IPS-NIHi7 (cell line): ENCODE measurements at regions not wholly inside any gene's neighbourhood (a gene's known extent, or its start where the extent isn't known, plus 50 kb on each side); places are given as distances from the start of the nearest gene placed in this dataset.
"Not testable (repeated sequence)": the region's sequence is repeated elsewhere in the genome, so short reads cannot be mapped to it uniquely, and the experiment has no call there.

ENCODE experiments used
- DNase-seq: peaks from one replicate; pipeline ENCODE4 v3.0.0; 2012; ENCODE audit warnings: mixed read lengths; ENCODE audit errors: extremely low spot score

DNA sequence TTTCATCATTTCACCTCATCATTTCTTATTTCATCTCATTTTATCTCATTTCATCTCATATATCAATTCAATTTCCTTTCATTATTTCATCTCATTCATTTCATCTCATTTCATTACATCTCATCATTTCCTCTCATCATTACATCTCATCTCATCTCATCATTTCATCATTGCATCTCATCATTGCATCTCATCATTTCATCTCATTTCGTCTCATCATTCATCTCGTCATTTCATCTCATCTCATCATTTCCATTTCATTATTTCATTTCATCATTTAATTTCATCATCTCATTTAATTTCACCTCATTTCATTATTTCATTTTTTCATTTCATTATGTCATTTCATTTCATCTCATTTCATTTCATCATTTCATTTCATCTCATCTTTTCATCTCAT, 168.5 kb upstream of the FAM72C start:
- DNase-seq, result not testable (repeated sequence)

GRCh38 chr1:144105006-144105405, 133.2 kb upstream of the FAM72C start:
- not testable (repeated sequence) for DNase-seq

DNA sequence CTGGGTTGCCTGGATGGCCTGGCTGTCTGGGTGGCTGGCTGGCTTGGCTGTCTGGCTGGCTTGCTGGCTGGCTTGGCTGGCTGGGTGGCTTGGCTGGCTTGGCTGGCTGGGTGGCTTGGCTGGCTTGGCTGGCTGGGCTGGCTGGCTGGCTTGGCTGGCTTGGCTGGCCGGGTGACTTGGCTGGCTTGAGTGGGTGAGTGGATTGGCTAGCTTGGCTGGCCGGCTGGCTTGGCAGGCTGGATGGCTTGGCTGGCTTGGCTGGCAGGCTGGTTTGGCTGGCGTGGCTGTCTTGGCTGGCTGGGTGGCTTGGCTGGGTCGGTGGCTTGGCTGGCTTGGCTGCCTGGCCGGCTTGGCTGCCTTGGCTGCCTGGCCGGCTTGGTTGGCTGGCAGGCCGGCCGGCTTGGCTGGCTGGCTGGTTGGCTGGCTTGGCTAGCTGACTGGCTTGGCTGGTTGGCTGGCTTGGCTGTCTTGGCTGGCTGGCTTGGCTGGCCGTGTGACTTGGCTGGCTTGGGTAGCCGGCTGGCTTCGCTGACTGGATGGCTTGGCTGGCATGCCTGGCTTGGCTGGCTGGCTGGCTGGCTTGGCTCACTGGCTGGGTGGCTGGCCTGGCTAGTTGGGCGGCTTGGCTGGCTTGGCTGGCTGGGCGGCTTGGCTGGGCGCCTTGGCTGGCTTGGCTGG, 132.4 kb upstream of the FAM72C start:
- DNase-seq, result peak; percentile 10

GRCh38 chr1:144103156-144103880, 131.5 kb upstream of the FAM72C start:
- not testable (repeated sequence) for DNase-seq

GRCh38 chr1:144102046-144102745, 130.4 kb upstream of the FAM72C start:
- not testable (repeated sequence) for DNase-seq

GRCh38 chr1:144101397-144102045, 129.7 kb upstream of the FAM72C start:
- peak; percentile 7 for DNase-seq

DNA sequence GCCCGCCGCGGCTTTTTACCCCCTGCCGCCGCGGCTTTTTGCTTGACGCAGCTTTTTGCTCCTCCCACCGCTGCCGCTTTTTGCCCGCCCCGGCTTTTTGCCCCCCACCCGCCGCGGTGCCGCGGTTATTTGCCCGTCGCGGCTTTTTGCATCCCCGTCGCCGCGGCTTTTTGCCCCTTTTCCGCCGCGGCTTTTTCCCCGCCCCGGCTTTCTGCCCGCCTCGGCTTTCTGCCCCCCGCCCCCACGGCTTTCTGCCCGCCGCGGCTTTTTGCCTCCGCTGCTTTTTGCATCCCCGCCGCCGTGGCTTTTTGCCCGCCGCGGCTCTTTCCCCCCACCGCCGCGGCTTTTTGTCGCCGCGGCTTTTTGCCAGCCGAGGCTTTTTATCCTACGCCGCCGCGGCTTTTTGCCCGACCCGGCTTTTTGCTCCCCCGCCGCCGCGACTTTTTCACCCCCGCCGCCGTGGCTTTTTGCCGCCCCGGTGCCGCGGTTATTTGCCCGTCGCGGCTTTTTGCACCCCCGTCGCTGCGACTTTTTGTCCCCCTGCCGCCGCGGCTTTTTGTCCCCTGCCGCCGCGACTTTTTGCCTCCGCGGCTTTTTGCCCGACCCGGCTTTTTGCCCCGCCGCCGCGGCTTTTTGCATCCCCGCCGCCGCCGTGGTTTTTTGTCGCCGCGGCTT, 105.5 kb upstream of the FAM72C start:
- DNase-seq, result not testable (repeated sequence)

DNA sequence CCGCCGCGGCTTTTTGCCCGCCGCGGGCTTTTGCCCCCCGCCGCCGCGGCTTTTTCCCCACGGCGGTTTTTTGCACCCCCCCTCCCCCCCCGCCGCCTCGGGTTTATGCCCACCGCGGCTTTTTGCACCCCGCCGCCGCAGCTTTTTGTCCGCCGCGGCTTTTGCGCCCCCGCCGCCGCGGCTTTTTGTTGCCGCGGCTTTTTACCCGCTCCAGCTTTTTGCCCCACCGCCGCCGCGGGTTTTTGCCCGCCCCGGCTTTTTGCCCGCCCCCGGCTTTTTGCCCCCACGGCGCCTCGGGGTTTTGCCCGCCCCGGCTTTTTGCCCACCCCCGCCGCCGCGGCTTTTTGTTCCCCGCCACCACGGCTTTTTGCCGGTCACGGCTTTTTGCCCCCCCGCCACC, 104.9 kb upstream of the FAM72C start:
- not testable (repeated sequence) for DNase-seq

- not testable (repeated sequence) for DNase-seq
These were observed 98.7 kb upstream of the FAM72C start for GRCh38 chr1:144070394-144071053.

- not testable (repeated sequence) for DNase-seq
These were observed 95.3 kb upstream of the FAM72C start for GRCh38 chr1:144067042-144067441.

- DNase-seq, result not testable (repeated sequence)
These were observed 94.5 kb upstream of the FAM72C start for GRCh38 chr1:144066071-144066813.

DNA sequence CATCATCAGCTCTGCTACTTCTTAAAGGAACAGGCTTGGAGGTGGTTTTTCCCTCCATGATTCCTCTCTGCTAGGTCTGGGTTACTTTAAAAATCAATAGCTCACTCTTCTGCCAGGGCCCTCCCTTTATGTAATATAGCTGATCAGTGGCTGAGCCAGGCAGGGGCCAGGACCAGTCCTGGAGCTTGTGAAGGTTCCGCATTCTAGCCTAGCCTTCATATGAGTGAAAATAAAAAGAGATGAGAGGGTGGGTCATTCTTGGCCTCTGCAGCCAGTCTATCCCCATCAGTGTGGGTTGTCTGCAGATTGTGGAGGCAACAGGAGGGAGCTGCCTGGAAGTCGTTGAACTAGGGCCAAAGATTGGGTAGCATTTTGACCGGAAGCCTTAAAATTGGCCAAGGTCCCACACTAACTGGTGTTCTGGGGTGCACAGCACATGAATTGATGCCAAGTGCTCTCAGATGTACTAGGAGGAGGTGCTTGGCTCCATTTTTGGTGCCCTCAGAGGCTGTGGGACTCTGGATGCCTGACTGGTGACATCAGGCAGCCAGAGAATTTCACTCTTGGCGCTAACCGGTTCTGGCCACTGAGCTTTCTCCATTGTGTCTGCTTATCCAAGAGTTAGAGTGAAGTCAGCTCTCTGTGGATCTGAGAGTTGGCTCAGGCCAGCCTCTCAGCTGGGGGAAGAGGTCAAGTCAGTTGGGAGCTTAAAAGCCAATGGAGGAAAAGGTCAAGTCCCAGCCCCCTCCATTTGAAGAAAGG, 93.7 kb upstream of the FAM72C start:
- DNase-seq, result not testable (repeated sequence)

DNA sequence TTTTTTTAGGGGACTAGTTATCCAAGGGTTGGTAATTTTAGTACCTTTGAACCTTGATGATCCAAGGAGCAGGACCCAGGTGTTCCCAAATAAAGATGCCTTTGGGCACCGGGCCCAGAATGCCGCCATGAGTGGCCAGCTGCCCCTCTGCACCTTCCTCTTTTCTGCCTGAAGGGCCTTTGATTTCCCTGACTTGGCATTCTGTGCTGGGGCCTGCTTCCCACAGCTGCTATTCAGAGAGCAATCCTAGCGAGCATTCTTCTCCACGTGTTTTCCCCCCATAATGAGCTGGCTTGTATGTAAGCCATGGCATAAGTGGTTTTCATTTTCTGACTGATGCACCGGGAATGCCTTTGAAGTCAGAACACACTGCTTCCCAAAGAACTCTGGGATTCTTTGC, 77.6 kb upstream of the FAM72C start:
- not testable (repeated sequence) for DNase-seq

GRCh38 chr1:144046645-144047044, 74.9 kb upstream of the FAM72C start:
- DNase-seq, result not testable (repeated sequence)

DNA sequence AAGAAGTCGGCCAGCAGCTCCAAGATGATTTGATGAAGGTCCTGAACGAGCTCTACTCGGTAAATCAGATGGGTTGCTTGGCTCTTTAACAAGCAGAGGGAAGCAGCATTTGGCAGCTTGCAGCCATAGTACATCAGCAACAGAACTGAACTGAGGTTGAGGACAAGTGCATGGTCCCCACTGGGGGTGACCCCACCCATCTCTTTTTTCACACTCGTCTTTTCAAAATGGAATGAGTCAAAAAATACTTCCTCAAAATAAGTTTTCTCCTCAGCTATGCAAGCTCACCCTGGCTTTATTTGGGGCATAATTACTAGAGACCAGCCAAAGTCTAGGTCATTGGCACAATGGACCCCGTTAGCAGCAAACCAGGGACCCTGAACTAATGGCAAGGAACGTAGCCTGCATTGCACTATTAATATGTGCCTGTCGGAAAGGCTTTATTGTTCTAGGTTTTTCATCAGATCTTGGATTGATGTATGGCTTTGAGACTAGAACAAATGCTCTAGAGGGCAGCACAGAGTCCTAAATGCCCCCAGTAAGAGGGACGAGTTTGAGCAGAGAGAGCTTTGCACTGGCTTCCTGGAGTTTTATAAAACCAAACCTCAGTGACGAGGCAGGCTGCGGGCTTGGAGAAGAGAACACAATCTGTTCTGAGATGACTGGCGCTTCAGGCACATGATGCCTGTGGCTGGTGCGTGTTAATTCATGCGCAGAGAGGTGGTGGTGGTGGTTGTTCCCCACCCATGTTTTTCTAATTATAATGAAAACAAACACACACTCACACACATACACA, 74.2 kb upstream of the FAM72C start:
- DNase-seq, result not testable (repeated sequence)

DNA sequence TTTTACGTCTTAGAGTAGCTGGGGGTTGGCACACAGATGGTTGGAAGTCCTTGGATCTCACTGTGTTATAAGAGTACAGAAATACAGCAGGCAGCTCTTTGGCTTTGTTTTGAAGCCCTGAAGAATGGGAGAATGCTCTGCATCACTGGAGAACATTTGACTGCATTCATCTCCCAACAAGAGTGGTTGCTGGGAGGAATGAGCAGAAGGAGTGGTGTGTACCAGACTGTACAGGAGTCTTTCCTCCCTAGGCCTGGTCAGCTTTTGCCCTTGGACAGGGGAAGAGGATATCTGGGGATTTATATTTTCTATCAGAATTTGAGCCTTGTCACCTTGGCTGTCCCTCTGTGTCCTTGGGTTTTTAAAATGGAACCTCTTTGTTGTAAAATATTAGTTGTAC, 70.5 kb upstream of the FAM72C start:
- not testable (repeated sequence) for DNase-seq

GRCh38 chr1:144040293-144040692, 68.5 kb upstream of the FAM72C start:
- not testable (repeated sequence) for DNase-seq

GRCh38 chr1:144034045-144034444, 62.3 kb upstream of the FAM72C start:
- DNase-seq, result not testable (repeated sequence)

GRCh38 chr1:144031550-144031949, 59.8 kb upstream of the FAM72C start:
- DNase-seq, result not testable (repeated sequence)
